ENCODE measurements at regions not wholly inside any gene's neighbourhood (a gene's known extent, or its start where the extent isn't known, plus 50 kb on each side); places are given as distances from the start of the nearest gene placed in this dataset.

GRCh38 chr3:177673112-177673914, 476.0 kb upstream of the TBL1XR1 start:
- DNase-seq (ENCODE audit: low read depth in 2 of 2): no peak

GRCh38 chr3:177674186-177674585, 476.9 kb upstream of the TBL1XR1 start:
- DNase-seq (ENCODE audit: low read depth in 2 of 2): no peak

- DNase-seq (ENCODE audit: low read depth in 2 of 2): no peak
Measured at GRCh38 chr3:177676148-177676547, 478.9 kb upstream of the TBL1XR1 start.

GRCh38 chr3:177676947-177677587, 479.8 kb upstream of the TBL1XR1 start:
- DNase-seq (ENCODE audit: low read depth in 2 of 2): no peak

- no peak for DNase-seq (ENCODE audit: low read depth in 2 of 2)
Measured at GRCh38 chr3:177679568-177680471, 482.5 kb upstream of the TBL1XR1 start.

GRCh38 chr3:177680472-177680821, 483.2 kb upstream of the TBL1XR1 start:
- DNase-seq (ENCODE audit: low read depth in 2 of 2): no peak

GRCh38 chr3:177681156-177681555, 483.9 kb upstream of the TBL1XR1 start:
- DNase-seq (ENCODE audit: low read depth in 2 of 2): no peak

- DNase-seq (ENCODE audit: low read depth in 2 of 2): no peak
Measured at GRCh38 chr3:177681852-177682251, 484.6 kb upstream of the TBL1XR1 start.

- DNase-seq (ENCODE audit: low read depth in 2 of 2): no peak
Measured at GRCh38 chr3:177683586-177683985, 486.3 kb upstream of the TBL1XR1 start.

GRCh38 chr3:177686671-177687070, 489.4 kb upstream of the TBL1XR1 start:
- DNase-seq (ENCODE audit: low read depth in 2 of 2): no peak

GRCh38 chr3:177687291-177687690, 490.0 kb upstream of the TBL1XR1 start:
- no peak for DNase-seq (ENCODE audit: low read depth in 2 of 2)

- DNase-seq (ENCODE audit: low read depth in 2 of 2): no peak
Measured at GRCh38 chr3:177688152-177688551, 490.9 kb upstream of the TBL1XR1 start.

- DNase-seq (ENCODE audit: low read depth in 2 of 2): no peak
Measured at GRCh38 chr3:177689077-177689476, 491.8 kb upstream of the TBL1XR1 start.

- no peak for DNase-seq (ENCODE audit: low read depth in 2 of 2)
Measured at GRCh38 chr3:177689869-177690268, 492.6 kb upstream of the TBL1XR1 start.

GRCh38 chr3:177690306-177690705, 493.0 kb upstream of the TBL1XR1 start:
- no peak for DNase-seq (ENCODE audit: low read depth in 2 of 2)

GRCh38 chr3:177692304-177692975, 495.2 kb upstream of the TBL1XR1 start:
- no peak for DNase-seq (ENCODE audit: low read depth in 2 of 2)

- DNase-seq (ENCODE audit: low read depth in 2 of 2): no peak
Measured at GRCh38 chr3:177693616-177694264, 496.5 kb upstream of the TBL1XR1 start.

- no peak for DNase-seq (ENCODE audit: low read depth in 2 of 2)
Measured at GRCh38 chr3:177694316-177694715, 497.0 kb upstream of the TBL1XR1 start.

GRCh38 chr3:177694951-177695350, 497.7 kb upstream of the TBL1XR1 start:
- no peak for DNase-seq (ENCODE audit: low read depth in 2 of 2)

GRCh38 chr3:177700117-177700516, 502.8 kb upstream of the TBL1XR1 start:
- DNase-seq (ENCODE audit: low read depth in 2 of 2): no peak

GRCh38 chr3:177703788-177704187, 506.5 kb upstream of the TBL1XR1 start:
- no peak for DNase-seq (ENCODE audit: low read depth in 2 of 2)
